CD4-positive, alpha-beta T cell treated with Interleukin-4 for 1 hour (primary cell): ENCODE measurements at regions not wholly inside any gene's neighbourhood (a gene's known extent, or its start where the extent isn't known, plus 50 kb on each side); places are given as distances from the start of the nearest gene placed in this dataset.

ENCODE experiments used
- DNase-seq, 2 donors: peaks; one replicate each; pipeline ENCODE4 v3.0.0-alpha.2; 2020 to 2022

DNA sequence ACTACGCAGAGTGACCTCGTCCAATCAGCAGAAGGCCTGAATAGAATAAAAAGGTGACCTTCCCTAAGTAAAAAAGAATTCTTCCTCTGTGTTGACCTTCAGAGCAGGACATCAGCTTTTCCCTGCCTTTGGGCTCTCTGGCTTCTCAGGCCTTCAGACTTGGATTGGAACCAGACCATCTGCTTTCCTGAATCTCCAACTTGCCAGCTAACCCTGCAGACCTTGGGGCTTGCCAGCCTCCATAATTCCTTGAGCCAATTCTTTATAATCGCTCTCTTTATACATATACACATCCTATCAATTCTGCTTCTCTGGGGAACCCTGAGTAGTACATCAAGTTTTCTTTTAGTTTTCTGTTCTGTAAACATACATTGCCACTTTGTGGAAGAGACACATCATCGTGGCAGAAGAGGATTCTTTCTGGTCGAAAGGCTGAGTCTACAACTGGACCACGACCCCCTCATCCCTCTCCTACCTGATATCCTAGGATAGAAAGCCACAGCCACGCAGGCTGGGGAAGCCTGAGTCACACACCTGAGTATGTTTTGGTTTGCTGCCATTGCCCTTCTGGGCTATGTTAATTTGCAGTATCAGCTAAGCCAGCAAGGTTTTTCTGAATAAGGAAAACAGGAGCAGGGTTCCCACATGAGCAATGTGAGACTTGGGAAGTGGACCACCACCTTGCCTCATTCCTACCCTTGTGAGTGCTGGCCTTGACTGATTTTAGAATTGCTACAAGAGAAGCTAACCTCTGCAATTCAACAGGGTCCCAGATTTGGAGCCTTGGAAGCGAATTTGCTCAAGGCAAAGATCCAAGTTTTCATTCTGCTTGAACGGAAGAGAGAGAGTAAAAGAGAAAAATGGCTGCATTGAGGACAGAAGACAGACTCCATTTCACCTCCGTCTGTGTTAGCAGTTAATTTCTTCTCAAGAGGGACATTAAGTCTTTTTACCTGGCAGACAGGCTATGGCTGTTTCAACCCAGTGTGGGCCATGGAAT, 445.2 kb upstream of the FZD8 start:
- DNase-seq = no peak

- no peak for DNase-seq
Measured at GRCh38 chr10:36075196-36075595, 433.1 kb upstream of the FZD8 start.

GRCh38 chr10:36073796-36074345, 431.8 kb upstream of the FZD8 start:
- no peak for DNase-seq

GRCh38 chr10:36068542-36068941, 426.4 kb upstream of the FZD8 start:
- DNase-seq = no peak

- DNase-seq = no peak
Measured at GRCh38 chr10:36067748-36068147, 425.7 kb upstream of the FZD8 start.

- DNase-seq = no peak
Measured at GRCh38 chr10:36066850-36067249, 424.8 kb upstream of the FZD8 start.

- no peak for DNase-seq
Measured at GRCh38 chr10:36066102-36066501, 424.0 kb upstream of the FZD8 start.

DNA sequence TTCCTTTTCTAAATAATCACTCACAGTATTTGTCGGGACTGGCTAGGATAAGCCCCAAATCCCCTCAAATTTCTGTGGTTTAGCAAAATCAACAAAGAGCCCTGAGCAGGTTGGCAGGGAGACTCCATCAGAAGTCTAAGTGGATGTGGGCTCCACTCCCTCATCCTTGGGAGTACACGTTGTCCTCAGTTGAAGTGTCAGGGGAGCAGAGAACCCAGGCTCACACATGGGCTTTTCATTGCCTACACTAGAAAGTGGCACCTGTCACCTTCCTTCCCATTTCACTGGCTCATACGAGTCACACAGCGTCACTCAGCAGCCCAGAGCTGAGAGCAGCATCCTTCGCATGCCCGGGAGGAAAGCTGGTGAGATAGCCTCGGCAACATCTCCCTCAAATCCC, 421.3 kb upstream of the FZD8 start:
- no peak for DNase-seq

GRCh38 chr10:36057731-36058130, 415.6 kb upstream of the FZD8 start:
- no peak for DNase-seq

DNA sequence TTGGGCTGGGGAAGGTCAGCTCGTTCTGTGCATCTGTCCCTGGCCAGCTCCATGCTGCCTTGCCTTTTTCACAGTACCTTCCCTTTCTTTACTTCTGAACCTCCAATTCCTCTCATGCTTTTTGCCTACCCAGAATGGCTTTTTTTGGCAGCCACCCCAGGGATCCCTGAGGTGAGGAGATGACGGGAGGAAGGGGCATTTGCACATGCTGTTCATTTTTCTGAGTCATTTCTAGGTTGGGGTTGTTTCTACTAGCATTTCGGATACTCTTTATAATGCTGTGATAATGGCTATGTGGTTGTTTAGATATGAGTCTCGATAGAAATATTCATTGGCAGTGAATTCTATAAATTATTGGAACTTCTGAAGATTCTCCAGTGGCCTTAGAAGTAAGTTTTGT, 415.1 kb upstream of the FZD8 start:
- no peak for DNase-seq

DNA sequence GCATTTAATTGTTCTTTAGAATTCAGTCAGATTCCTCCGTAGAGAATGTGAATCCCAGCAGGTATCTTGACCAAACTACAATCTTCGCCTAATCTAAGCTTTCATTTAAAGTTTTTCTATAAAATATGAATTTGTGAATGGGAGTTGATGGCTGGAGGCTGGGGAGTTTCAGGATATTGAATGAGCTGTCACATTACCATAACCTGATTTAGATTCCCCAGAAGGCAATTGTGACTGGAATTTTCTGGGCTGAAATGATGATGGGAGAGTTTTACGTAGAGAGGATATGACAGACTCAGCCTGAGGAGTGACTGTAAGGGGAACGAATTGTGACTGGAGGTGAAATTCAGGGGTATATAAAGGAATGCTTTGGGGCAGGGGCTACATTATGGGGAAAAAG, 411.7 kb upstream of the FZD8 start:
- no peak for DNase-seq

GRCh38 chr10:36053271-36053670, 411.2 kb upstream of the FZD8 start:
- DNase-seq = no peak

DNA sequence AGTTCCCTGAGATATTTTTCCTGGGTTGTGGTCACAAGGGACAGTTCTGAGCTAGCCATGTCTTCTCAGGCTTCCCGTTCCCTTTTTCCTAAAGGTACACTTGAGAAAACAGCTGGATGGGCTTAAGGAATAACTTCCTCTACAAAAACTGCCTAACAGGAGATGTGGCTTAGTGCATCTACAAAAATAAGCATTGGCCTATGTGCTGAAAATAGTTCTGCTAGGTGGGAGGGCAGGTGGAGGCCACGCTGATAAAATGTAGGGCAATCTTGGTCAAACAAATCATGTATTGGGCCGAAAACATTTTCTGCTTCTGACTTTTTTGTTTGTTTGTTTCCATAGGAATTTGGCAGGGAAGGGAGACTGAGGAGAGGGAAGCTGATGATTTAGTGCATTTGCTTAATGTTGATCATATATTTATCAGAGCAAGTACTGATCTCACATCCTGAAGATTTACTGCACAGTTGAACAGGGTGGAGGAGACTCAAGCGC, 409.4 kb upstream of the FZD8 start:
- DNase-seq = no peak

GRCh38 chr10:36050763-36051499, 408.8 kb upstream of the FZD8 start:
- no peak for DNase-seq

GRCh38 chr10:36048780-36049179, 406.7 kb upstream of the FZD8 start:
- DNase-seq = no peak

- no peak for DNase-seq
Measured at GRCh38 chr10:36048236-36048635, 406.1 kb upstream of the FZD8 start.

GRCh38 chr10:36042135-36042534, 400.0 kb upstream of the FZD8 start:
- DNase-seq = no peak

- no peak for DNase-seq
Measured at GRCh38 chr10:36038316-36038955, 396.3 kb upstream of the FZD8 start.

DNA sequence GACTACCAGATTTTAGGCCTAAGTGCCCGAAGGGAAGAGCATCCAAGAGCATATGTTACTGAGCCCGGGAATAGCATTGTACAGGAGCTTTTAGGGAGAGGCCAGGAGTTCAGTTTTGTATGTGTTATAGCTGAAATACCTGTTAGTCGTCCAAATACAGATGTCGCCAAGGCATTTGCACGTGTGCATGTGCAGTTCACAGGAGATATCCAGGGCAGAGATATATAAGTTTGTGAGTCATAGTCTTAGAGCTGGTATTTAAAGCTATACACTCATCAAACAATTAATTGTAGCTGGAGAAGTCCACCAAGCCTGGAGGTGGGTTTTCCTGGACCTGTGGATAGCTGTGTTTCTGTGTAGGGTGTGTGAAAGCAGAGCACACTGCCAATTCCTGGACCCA, 394.0 kb upstream of the FZD8 start:
- DNase-seq = no peak

DNA sequence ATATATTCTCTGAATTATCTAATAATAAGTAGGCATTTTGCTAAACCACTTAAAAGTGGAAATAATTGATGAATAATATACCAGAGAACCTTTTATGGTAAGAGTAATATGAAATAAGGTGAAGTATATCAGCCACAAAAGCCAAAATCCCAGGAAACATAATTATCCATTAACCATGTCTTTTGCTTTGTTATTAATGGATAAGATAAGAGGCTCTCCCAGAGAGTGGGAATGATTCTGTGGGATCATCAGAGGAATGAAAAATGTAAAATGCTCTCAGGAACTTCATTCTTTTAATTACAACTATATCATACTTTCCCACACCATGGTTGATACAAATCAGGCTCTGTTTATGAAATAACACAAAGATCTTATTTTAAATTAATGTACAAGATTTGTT, 391.7 kb upstream of the FZD8 start:
- DNase-seq = no peak

GRCh38 chr10:36030516-36030915, 388.4 kb upstream of the FZD8 start:
- no peak for DNase-seq

DNA sequence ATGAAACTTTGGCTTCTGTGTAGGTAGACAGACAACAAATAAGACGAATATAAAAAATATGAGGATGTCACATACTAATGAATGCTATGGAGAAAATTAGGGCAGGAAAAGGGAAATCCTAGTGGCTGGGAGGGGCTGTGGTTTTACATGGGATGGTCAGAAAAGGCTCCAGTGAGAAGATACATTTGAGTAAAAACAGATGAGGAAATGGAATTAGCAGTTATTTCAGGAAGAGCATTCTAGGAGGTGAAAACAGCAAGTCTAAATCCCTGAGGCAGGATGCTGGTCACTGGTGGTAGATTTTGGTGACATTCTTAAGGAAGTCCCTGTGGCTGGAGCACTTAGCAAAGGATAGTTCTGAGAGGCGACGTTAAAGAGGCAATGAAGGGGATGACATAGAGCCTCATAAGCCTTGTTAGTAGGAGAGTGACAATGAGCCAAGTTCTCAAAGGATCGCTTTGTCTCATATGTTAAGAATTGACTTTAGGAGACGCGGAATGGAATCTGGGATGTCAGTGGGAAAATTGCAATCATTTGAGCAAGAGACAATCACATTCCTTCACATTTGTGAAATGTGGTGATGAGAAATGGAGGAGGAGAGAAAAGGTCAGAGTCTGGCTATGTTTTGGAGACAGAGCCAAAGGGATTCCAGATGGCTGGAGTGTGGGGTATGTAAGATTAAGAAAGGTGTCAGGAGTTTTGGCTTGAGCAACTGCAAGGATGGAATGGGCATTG, 384.7 kb upstream of the FZD8 start:
- DNase-seq = no peak
